ENCODE measurements at regions not wholly inside any gene's neighbourhood (a gene's known extent, or its start where the extent isn't known, plus 50 kb on each side); places are given as distances from the start of the nearest gene placed in this dataset.

DNA sequence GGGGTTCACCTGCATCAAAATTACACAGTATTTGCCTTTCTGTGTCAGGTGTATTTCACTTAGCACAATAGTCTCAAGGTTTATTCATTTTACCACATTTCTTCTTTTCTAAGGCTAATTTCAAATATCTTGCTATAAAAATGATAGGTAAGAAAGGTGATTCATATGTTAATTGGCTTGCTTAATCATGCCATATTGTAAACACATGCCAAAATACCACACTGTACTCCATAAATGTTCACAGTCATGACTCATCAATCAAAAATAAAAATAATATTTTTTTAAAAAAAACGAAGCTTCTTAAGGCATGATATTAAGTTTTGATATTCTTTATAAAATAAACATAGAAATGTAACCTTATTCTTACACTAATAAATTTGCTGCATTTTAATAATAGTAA lies 947.1 kb downstream of the GRM8 start:
- H3K4me3 ChIP-seq: no peak overlapping the region
- H3K27me3 ChIP-seq: no peaks in the 10 kb centered on the region
- TF ChIP-seq, protein P1, sequence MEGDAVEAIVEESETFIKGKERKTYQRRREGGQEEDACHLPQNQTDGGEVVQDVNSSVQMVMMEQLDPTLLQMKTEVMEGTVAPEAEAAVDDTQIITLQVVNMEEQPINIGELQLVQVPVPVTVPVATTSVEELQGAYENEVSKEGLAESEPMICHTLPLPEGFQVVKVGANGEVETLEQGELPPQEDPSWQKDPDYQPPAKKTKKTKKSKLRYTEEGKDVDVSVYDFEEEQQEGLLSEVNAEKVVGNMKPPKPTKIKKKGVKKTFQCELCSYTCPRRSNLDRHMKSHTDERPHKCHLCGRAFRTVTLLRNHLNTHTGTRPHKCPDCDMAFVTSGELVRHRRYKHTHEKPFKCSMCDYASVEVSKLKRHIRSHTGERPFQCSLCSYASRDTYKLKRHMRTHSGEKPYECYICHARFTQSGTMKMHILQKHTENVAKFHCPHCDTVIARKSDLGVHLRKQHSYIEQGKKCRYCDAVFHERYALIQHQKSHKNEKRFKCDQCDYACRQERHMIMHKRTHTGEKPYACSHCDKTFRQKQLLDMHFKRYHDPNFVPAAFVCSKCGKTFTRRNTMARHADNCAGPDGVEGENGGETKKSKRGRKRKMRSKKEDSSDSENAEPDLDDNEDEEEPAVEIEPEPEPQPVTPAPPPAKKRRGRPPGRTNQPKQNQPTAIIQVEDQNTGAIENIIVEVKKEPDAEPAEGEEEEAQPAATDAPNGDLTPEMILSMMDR (IDR thresholded peaks at IDR 0.05): no peak
- no peak for TF ChIP-seq POLR2A (IDR thresholded peaks at IDR 0.05)
- no peaks in the 10 kb centered on the region for H3K4me1 ChIP-seq
- no peaks in the 10 kb centered on the region for H3K36me3 ChIP-seq (ENCODE audit: low read depth, missing control alignments)
- WGBS, 2 donors: 85 to 90% methylated on average over 1 of the region's 1 CpG
- H3K27ac ChIP-seq: no peak overlapping the region
- DNase-seq: no peak
- intact Hi-C loops (cut with DNase I; ENCODE audit: low total_unique reads): no loop called here
- H3K9me3 ChIP-seq: no peaks in the 10 kb centered on the region

DNA sequence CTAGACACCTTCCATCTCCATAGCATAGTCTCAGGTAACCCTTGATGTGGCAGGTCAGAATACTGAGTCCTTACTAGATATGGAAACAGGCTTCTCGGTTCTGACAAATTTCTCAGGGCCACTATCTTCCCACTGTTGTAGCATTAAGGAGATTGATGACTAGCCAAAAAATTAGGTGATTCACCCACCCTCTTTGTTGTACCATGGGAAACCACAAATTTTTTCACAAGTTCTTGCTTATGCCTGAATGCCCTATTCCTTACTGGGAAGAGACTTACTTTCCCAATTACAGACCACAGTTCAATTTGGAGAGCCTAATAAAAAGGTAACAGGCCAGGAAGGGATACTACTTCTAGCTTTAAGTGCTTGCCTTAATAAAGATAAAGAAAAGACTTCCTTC lies 948.8 kb downstream of the GRM8 start:
- Histone ChIP-seq H3K4me3 (no peak overlapping the region), H3K4me1 (no peaks in the 10 kb centered on the region)
- WGBS, 2 donors: 83 to 100% methylated on average over 1 of the region's 1 CpG

DNA sequence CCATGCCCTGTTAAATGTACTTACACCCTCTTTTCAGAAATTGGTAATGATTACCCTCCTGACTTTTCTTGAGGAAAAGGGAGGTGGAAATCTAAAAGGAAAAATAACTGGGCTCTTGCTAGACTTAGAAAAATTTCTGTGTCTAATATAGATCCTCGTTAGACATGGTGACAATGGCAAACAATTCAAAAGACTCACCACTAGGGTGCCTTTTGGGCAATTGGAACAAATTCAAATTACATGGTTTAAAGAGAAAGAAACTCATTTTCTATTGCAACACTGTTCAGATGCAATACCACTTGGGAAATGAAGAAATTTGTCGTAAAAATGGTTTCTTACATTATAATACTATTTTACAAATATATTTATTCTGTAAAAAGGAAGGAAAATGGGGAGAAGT lies 950.1 kb downstream of the GRM8 start:
- DNase-seq: no peak
- Histone ChIP-seq H3K36me3 (ENCODE audit: low read depth, missing control alignments) (no peaks in the 10 kb centered on the region), H3K4me1 (no peaks in the 10 kb centered on the region), H3K4me3 (no peak overlapping the region), H3K9me3 (no peaks in the 10 kb centered on the region), H3K27me3 (no peaks in the 10 kb centered on the region), H3K27ac (no peak overlapping the region)
- intact Hi-C loops (cut with DNase I; ENCODE audit: low total_unique reads): no loop called here
- WGBS, 2 donors: 74 to 80% methylated on average over 2 of the region's 2 CpGs
- no peak for TF ChIP-seq POLR2A (IDR thresholded peaks at IDR 0.05)
- TF ChIP-seq, protein P1 (IDR thresholded peaks at IDR 0.05): peak in 1 of 3 experiments; percentile 23

More for the DNA sequence above, 948.8 kb downstream of the GRM8 start:
- Histone ChIP-seq H3K36me3 (ENCODE audit: low read depth, missing control alignments) (no peaks in the 10 kb centered on the region), H3K9me3 (no peaks in the 10 kb centered on the region), H3K27me3 (no peaks in the 10 kb centered on the region), H3K27ac (no peak overlapping the region)
- DNase-seq: no peak
- intact Hi-C loops (cut with DNase I; ENCODE audit: low total_unique reads): no loop called here
- TF ChIP-seq POLR2A (IDR thresholded peaks at IDR 0.05): no peak
- TF ChIP-seq, protein P1 (IDR thresholded peaks at IDR 0.05): no peak

DNA sequence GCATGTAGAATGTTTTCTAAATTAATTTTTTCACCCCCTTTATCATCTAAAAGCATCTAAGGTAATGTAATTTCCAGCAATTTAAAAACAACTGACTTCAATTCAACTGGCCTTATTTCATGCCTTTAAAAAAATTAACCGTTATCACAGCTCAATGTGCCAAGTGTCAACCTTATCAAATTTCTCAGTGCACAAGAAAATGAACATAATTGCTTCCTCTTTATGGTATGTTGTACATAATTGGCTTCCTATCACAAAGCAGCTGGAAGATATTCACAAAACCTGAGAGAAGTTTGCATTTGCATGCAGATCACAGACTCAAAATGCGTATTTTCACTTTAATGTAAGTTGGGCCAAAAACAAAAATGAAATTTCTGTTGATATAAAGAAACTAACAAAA lies 966.4 kb downstream of the GRM8 start:
- Histone ChIP-seq H3K27ac (no peak overlapping the region), H3K4me3 (no peak overlapping the region), H3K4me1 (no peaks in the 10 kb centered on the region), H3K27me3 (no peaks in the 10 kb centered on the region), H3K36me3 (ENCODE audit: low read depth, missing control alignments) (no peaks in the 10 kb centered on the region), H3K9me3 (no peaks in the 10 kb centered on the region)
- no peak for DNase-seq
- 64 to 66% methylated on average over 2 of the region's 2 CpGs for WGBS, 2 donors
- TF ChIP-seq, protein P1 (IDR thresholded peaks at IDR 0.05): no peak
- no peak for TF ChIP-seq POLR2A (IDR thresholded peaks at IDR 0.05)
- intact Hi-C loops (cut with DNase I; ENCODE audit: low total_unique reads): no loop called here

DNA sequence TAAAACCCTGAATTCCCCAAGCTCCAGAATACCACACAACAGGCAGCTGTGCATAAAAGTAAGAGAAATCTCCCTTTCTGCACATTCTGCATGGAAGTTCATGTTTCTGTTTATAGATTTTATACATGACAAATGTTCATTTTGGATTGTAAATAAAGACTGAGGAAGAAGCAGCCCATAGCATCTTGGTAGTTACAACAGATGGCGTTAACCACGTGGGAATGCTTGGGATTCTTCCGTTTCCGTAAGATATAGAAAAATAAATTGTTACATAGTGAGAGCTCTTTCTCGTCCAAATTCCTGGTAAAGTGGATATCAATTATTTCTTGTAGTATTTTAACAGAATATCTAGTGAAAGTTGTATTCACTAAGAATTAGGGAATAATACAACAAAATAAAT lies 1016.5 kb downstream of the GRM8 start:
- Histone ChIP-seq H3K4me1 (no peaks in the 10 kb centered on the region), H3K27ac (no peak overlapping the region), H3K27me3 (no peaks in the 10 kb centered on the region), H3K36me3 (ENCODE audit: low read depth, missing control alignments) (no peaks in the 10 kb centered on the region), H3K4me3 (no peak overlapping the region), H3K9me3 (no peaks in the 10 kb centered on the region)
- TF ChIP-seq, protein P1 (IDR thresholded peaks at IDR 0.05): no peak
- no peak for TF ChIP-seq POLR2A (IDR thresholded peaks at IDR 0.05)
- intact Hi-C loops (cut with DNase I; ENCODE audit: low total_unique reads): no loop called here
- no peak for DNase-seq
- WGBS, 2 donors: 60 to 71% methylated on average over 5 of the region's 5 CpGs

All from testis (tissue), 2 donors.